Activated naive CD4-positive, alpha-beta T cell treated with Interleukin-2 at 50 U/mL for 16 hours (primary cell): ENCODE measurements at regions not wholly inside any gene's neighbourhood (a gene's known extent, or its start where the extent isn't known, plus 50 kb on each side); places are given as distances from the start of the nearest gene placed in this dataset.

Experiments
- DNase-seq: peaks from one replicate; pipeline ENCODE4 v3.0.0-alpha.2; 2020

GRCh38 chr16:74030000-74030706 lies 266.5 kb upstream of the PSMD7 start:
- no peak for DNase-seq

GRCh38 chr16:74029115-74029792 lies 267.4 kb upstream of the PSMD7 start:
- no peak for DNase-seq

GRCh38 chr16:74026373-74027281 lies 270.0 kb upstream of the PSMD7 start:
- DNase-seq, result no peak

GRCh38 chr16:74024953-74025352 lies 271.7 kb upstream of the PSMD7 start:
- DNase-seq, result no peak

GRCh38 chr16:74020095-74020670 lies 276.4 kb upstream of the PSMD7 start:
- DNase-seq, result no peak

GRCh38 chr16:74019612-74020011 lies 277.0 kb upstream of the PSMD7 start:
- no peak for DNase-seq

- no peak for DNase-seq
These were observed 280.7 kb upstream of the PSMD7 start for GRCh38 chr16:74015953-74016352.

GRCh38 chr16:73998707-73999106 lies 297.9 kb upstream of the PSMD7 start:
- no peak for DNase-seq

GRCh38 chr16:73997971-73998370 lies 298.6 kb upstream of the PSMD7 start:
- DNase-seq, result no peak

- DNase-seq, result no peak
These were observed 299.3 kb upstream of the PSMD7 start for GRCh38 chr16:73997340-73997711.

- DNase-seq, result no peak
These were observed 299.8 kb upstream of the PSMD7 start for GRCh38 chr16:73996624-73997339.

GRCh38 chr16:73993878-73994277 lies 302.7 kb upstream of the PSMD7 start:
- DNase-seq, result no peak

GRCh38 chr16:73978407-73978784 lies 318.2 kb upstream of the PSMD7 start:
- DNase-seq, result no peak

- no peak for DNase-seq
These were observed 320.0 kb upstream of the PSMD7 start for GRCh38 chr16:73976644-73977043.

- no peak for DNase-seq
These were observed 323.4 kb upstream of the PSMD7 start for GRCh38 chr16:73973174-73973573.

- DNase-seq, result no peak
These were observed 329.8 kb upstream of the PSMD7 start for GRCh38 chr16:73966851-73967250.

- no peak for DNase-seq
These were observed 331.0 kb upstream of the PSMD7 start for GRCh38 chr16:73965591-73965990.

- DNase-seq, result peak; percentile 16
These were observed 339.8 kb upstream of the PSMD7 start for GRCh38 chr16:73956587-73957494.

GRCh38 chr16:73955702-73956101 lies 340.9 kb upstream of the PSMD7 start:
- no peak for DNase-seq

GRCh38 chr16:73955255-73955654 lies 341.4 kb upstream of the PSMD7 start:
- no peak for DNase-seq

GRCh38 chr16:73951481-73951880 lies 345.1 kb upstream of the PSMD7 start:
- DNase-seq, result no peak
